GM12872 (cell line): ENCODE measurements at regions not wholly inside any gene's neighbourhood (a gene's known extent, or its start where the extent isn't known, plus 50 kb on each side); places are given as distances from the start of the nearest gene placed in this dataset.

ENCODE experiments used
- TF ChIP-seq, protein P1 (sequence below): IDR thresholded peaks from 3 replicates; pipeline ENCODE4 v1.5.1; 2011; ENCODE audit warnings: low read depth, mild to moderate bottlenecking, low read length, moderate library complexity; ENCODE audit not compliant: insufficient read depth

- TF ChIP-seq, protein P1, sequence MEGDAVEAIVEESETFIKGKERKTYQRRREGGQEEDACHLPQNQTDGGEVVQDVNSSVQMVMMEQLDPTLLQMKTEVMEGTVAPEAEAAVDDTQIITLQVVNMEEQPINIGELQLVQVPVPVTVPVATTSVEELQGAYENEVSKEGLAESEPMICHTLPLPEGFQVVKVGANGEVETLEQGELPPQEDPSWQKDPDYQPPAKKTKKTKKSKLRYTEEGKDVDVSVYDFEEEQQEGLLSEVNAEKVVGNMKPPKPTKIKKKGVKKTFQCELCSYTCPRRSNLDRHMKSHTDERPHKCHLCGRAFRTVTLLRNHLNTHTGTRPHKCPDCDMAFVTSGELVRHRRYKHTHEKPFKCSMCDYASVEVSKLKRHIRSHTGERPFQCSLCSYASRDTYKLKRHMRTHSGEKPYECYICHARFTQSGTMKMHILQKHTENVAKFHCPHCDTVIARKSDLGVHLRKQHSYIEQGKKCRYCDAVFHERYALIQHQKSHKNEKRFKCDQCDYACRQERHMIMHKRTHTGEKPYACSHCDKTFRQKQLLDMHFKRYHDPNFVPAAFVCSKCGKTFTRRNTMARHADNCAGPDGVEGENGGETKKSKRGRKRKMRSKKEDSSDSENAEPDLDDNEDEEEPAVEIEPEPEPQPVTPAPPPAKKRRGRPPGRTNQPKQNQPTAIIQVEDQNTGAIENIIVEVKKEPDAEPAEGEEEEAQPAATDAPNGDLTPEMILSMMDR, result no peak
These were observed 1030.2 kb upstream of the SEMA6A start for GRCh38 chr5:117604845-117605244.

GRCh38 chr5:117594166-117594565 lies 1019.5 kb upstream of the SEMA6A start:
- TF ChIP-seq, protein P1, result no peak

GRCh38 chr5:117590944-117591343 lies 1016.3 kb upstream of the SEMA6A start:
- TF ChIP-seq, protein P1, result peak; percentile 49

DNA sequence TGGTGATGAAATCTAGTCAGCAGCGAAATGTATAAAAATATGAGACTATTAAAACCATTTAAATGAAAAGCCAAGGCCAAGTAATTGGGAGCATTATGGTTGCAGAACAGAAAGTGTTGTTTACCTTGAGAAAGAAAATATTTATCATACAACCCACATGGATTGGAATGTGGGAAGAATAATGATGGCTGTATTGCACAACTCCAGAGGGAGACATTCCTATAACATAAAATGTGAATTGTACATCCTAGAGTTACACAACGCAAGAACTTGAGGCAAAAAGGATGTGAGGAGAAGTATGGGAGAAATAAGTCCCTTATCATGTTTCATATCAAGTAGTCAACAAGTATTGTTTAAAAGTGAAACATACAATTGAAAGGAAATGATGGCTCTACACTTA lies 1014.0 kb upstream of the SEMA6A start:
- TF ChIP-seq, protein P1, result no peak

GRCh38 chr5:117587111-117587510 lies 1012.5 kb upstream of the SEMA6A start:
- TF ChIP-seq, protein P1, result no peak

DNA sequence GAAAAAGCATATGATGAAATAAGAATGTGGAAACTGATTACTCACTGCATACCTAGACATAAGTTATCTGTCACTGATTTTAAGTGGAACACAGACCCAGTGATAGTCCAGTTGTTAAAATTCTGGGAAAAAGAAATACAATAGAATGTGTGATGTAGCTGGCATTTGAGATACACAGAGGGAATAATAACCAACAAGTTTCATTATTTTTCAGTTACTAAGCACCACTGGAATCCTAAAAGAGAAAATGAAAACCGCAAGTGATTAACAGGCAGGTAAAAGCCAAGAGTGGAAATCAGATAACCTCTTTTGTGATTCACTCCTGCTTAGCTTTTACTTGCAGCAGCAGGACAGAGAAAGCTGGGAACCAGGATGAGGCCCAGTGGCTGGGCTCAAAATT lies 994.0 kb upstream of the SEMA6A start:
- TF ChIP-seq, protein P1, result no peak

DNA sequence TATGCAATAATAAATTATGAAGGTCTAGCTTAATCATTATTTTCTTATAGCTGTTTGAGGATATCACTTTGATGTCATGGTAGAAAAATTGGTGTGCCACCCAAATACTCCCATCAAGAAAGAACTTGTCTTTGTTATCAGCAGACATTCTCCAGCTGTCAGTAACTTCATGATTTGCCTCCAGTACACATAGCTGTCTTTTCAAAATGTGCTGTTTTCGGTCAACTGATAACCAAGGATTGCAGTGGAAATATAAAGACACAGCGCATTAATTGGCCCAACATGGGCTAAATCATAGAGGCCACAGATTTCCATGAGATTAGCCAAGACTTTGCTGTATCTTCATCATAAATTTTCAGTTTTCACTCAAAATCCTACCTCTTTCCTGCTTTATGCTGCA lies 993.5 kb upstream of the SEMA6A start:
- TF ChIP-seq, protein P1, result no peak

GRCh38 chr5:117562647-117563046 lies 988.0 kb upstream of the SEMA6A start:
- TF ChIP-seq, protein P1, result no peak
